ENCODE measurements at regions not wholly inside any gene's neighbourhood (a gene's known extent, or its start where the extent isn't known, plus 50 kb on each side); places are given as distances from the start of the nearest gene placed in this dataset.

DNA sequence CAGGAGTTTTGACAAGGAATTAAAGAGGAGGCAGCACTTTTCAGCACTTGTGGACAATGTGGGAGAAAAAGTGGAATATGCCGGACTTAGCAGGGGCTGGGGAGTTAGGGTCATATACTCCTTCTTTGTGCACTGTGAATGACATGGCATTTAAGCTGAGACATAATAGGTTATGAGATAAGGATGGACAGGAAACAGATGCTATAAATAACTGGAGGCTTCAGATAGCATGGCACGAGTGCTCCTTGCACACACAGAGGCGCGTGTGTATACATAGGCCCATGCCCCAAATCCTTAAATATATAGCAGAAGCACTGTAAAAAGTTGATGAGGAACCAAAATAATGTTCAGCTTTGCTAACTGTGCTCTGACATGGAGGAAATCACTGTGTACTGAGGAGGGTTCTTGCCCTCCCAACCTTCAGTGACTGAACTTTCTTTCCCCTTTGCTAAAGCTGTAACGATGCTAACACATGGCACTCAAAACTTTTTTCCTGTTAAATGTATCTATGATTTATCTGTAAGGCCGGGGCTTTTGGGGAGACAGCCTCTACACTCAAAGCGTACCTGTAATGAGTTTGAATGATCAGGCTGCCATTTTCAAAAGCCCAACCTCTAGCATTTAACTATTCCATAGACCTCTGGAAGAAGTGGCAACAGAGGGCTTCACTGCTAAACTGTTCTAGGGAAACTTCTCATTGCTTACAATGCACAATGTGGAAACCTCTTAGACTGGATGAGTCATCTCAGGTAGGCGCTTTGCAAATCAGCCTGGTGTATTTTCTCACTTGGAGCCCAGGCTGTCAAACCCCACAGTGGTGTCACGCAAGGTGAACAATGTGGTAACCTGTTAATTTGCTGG lies 784.6 kb downstream of the NR2F2 start:
- Histone ChIP-seq H3K4me3 (ENCODE audit: low read depth in 1 of 2, low read length in 2 of 2) (no peak overlapping the region), H3K27me3 (ENCODE audit: low read depth, low read length) (no peaks in the 10 kb centered on the region), H3K27ac (ENCODE audit: low read length) (no peak overlapping the region), H3K4me1 (ENCODE audit: control insufficient read depth in 1 of 2, insufficient read depth in 2 of 2, low read length in 2 of 2) (no peaks in the 10 kb centered on the region), H3K36me3 (ENCODE audit: control insufficient read depth in 1 of 2, insufficient read depth in 2 of 2, low read length in 2 of 2) (no peaks in the 10 kb centered on the region), H3K9me3 (ENCODE audit: control insufficient read depth in 1 of 2, low read length in 2 of 2) (peaks cover 0 to 7% of the 10 kb centered on the region in 2 donors)

GRCh38 chr15:97115761-97116070 lies 785.2 kb downstream of the NR2F2 start:
- H3K4me3 ChIP-seq (ENCODE audit: low read depth in 1 of 2, low read length in 2 of 2), result no peak overlapping the region
- no peaks in the 10 kb centered on the region for H3K36me3 ChIP-seq (ENCODE audit: control insufficient read depth in 1 of 2, insufficient read depth in 2 of 2, low read length in 2 of 2)
- no peak overlapping the region for H3K27ac ChIP-seq (ENCODE audit: low read length)
- H3K27me3 ChIP-seq (ENCODE audit: low read depth, low read length), result no peaks in the 10 kb centered on the region
- no peaks in the 10 kb centered on the region for H3K4me1 ChIP-seq (ENCODE audit: control insufficient read depth in 1 of 2, insufficient read depth in 2 of 2, low read length in 2 of 2)
- H3K9me3 ChIP-seq (ENCODE audit: control insufficient read depth in 1 of 2, low read length in 2 of 2), result peaks cover 0 to 7% of the 10 kb centered on the region in 2 donors

DNA sequence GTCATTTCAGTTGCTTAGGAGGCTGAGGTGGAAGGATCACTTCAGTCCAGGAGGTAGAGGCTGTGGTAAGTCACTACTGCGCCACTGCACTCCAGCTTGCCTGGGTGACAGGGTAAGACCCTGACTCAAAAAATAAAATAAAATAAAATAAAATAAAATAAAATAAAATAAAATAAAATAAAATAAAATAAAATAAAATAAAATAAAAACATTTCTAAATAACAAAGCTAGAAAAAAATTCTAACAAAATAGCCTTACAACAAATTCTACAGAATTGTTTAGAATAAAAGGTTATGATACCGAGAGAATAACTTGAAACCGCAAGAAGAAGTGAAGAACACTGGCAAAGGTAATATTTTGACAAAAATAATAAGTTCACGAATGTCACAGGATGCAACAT lies 794.3 kb downstream of the NR2F2 start:
- Histone ChIP-seq H3K36me3 (ENCODE audit: control insufficient read depth in 1 of 2, insufficient read depth in 2 of 2, low read length in 2 of 2) (no peaks in the 10 kb centered on the region), H3K27me3 (ENCODE audit: low read depth, low read length) (no peaks in the 10 kb centered on the region), H3K4me3 (ENCODE audit: low read depth in 1 of 2, low read length in 2 of 2) (no peak overlapping the region), H3K4me1 (ENCODE audit: control insufficient read depth in 1 of 2, insufficient read depth in 2 of 2, low read length in 2 of 2) (no peaks in the 10 kb centered on the region), H3K9me3 (ENCODE audit: control insufficient read depth in 1 of 2, low read length in 2 of 2) (peaks cover 0 to 13% of the 10 kb centered on the region in 2 donors), H3K27ac (ENCODE audit: low read length) (no peak overlapping the region)

GRCh38 chr15:97126553-97127233 lies 796.2 kb downstream of the NR2F2 start:
- Histone ChIP-seq H3K36me3 (ENCODE audit: control insufficient read depth in 1 of 2, insufficient read depth in 2 of 2, low read length in 2 of 2) (no peaks in the 10 kb centered on the region), H3K27ac (ENCODE audit: low read length) (no peak overlapping the region), H3K27me3 (ENCODE audit: low read depth, low read length) (no peaks in the 10 kb centered on the region), H3K9me3 (ENCODE audit: control insufficient read depth in 1 of 2, low read length in 2 of 2) (peaks cover 0 to 12% of the 10 kb centered on the region in 2 donors), H3K4me3 (ENCODE audit: low read depth in 1 of 2, low read length in 2 of 2) (no peak overlapping the region), H3K4me1 (ENCODE audit: control insufficient read depth in 1 of 2, insufficient read depth in 2 of 2, low read length in 2 of 2) (no peaks in the 10 kb centered on the region)

DNA sequence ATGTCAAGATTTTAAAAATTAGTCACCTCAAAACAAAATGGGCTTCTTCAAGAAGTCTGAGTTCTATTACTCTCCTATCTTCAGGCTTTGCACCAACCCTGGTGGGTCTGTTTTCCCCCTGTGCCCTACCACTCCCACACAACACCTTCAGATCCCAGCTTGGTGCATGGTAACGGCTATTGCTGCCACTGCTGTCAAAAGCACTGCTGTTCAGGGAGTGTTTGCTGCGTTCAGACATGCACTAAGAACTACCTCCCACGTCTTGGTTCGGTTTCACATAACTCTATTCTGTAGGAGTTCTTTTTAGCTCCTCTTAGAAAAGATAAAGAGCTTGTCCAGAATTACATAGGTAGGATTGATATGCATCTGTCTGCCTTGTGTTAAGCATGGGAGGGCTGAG lies 799.2 kb downstream of the NR2F2 start:
- Histone ChIP-seq H3K27me3 (ENCODE audit: low read depth, low read length) (no peaks in the 10 kb centered on the region), H3K36me3 (ENCODE audit: control insufficient read depth in 1 of 2, insufficient read depth in 2 of 2, low read length in 2 of 2) (no peaks in the 10 kb centered on the region), H3K4me1 (ENCODE audit: control insufficient read depth in 1 of 2, insufficient read depth in 2 of 2, low read length in 2 of 2) (no peaks in the 10 kb centered on the region), H3K4me3 (ENCODE audit: low read depth in 1 of 2, low read length in 2 of 2) (no peak overlapping the region), H3K27ac (ENCODE audit: low read length) (no peak overlapping the region), H3K9me3 (ENCODE audit: control insufficient read depth in 1 of 2, low read length in 2 of 2) (peaks cover 0 to 16% of the 10 kb centered on the region in 2 donors)

- no peaks in the 10 kb centered on the region for H3K4me1 ChIP-seq (ENCODE audit: control insufficient read depth in 1 of 2, insufficient read depth in 2 of 2, low read length in 2 of 2)
- H3K9me3 ChIP-seq (ENCODE audit: control insufficient read depth in 1 of 2, low read length in 2 of 2), result no peaks in the 10 kb centered on the region
- H3K4me3 ChIP-seq (ENCODE audit: low read depth in 1 of 2, low read length in 2 of 2), result no peak overlapping the region
- no peaks in the 10 kb centered on the region for H3K27me3 ChIP-seq (ENCODE audit: low read depth, low read length)
- H3K36me3 ChIP-seq (ENCODE audit: control insufficient read depth in 1 of 2, insufficient read depth in 2 of 2, low read length in 2 of 2), result no peaks in the 10 kb centered on the region
- H3K27ac ChIP-seq (ENCODE audit: low read length), result no peak overlapping the region
Observed at GRCh38 chr15:97140216-97140615, 809.7 kb downstream of the NR2F2 start.

DNA sequence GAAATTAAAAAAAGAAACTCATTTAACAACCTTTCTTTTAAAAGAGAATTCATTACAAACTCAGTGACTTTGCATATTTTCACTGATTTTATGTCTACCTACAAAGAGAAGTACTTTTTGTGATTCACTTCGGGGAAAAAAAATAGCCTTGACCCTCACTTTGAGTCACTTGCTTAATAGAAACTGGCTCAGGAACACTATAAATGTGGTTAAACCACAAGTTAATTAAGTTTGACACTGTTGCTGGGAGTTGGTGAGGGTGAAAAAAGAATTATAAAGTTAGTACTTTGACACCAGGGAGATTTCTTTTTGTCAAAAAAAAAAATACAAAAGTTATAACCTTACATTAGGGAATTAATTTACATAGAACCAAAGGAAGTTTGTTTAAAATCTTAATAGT lies 810.9 kb downstream of the NR2F2 start:
- H3K36me3 ChIP-seq (ENCODE audit: control insufficient read depth in 1 of 2, insufficient read depth in 2 of 2, low read length in 2 of 2), result no peaks in the 10 kb centered on the region
- H3K9me3 ChIP-seq (ENCODE audit: control insufficient read depth in 1 of 2, low read length in 2 of 2), result peaks cover 0 to 3% of the 10 kb centered on the region in 2 donors
- H3K27ac ChIP-seq (ENCODE audit: low read length), result no peak overlapping the region
- no peak overlapping the region for H3K4me3 ChIP-seq (ENCODE audit: low read depth in 1 of 2, low read length in 2 of 2)
- no peaks in the 10 kb centered on the region for H3K27me3 ChIP-seq (ENCODE audit: low read depth, low read length)
- H3K4me1 ChIP-seq (ENCODE audit: control insufficient read depth in 1 of 2, insufficient read depth in 2 of 2, low read length in 2 of 2), result no peaks in the 10 kb centered on the region

GRCh38 chr15:97141871-97142270 lies 811.4 kb downstream of the NR2F2 start:
- Histone ChIP-seq H3K4me3 (ENCODE audit: low read depth in 1 of 2, low read length in 2 of 2) (no peak overlapping the region), H3K27ac (ENCODE audit: low read length) (no peak overlapping the region), H3K36me3 (ENCODE audit: control insufficient read depth in 1 of 2, insufficient read depth in 2 of 2, low read length in 2 of 2) (no peaks in the 10 kb centered on the region), H3K27me3 (ENCODE audit: low read depth, low read length) (no peaks in the 10 kb centered on the region), H3K4me1 (ENCODE audit: control insufficient read depth in 1 of 2, insufficient read depth in 2 of 2, low read length in 2 of 2) (no peaks in the 10 kb centered on the region), H3K9me3 (ENCODE audit: control insufficient read depth in 1 of 2, low read length in 2 of 2) (peaks cover 0 to 3% of the 10 kb centered on the region in 2 donors)

DNA sequence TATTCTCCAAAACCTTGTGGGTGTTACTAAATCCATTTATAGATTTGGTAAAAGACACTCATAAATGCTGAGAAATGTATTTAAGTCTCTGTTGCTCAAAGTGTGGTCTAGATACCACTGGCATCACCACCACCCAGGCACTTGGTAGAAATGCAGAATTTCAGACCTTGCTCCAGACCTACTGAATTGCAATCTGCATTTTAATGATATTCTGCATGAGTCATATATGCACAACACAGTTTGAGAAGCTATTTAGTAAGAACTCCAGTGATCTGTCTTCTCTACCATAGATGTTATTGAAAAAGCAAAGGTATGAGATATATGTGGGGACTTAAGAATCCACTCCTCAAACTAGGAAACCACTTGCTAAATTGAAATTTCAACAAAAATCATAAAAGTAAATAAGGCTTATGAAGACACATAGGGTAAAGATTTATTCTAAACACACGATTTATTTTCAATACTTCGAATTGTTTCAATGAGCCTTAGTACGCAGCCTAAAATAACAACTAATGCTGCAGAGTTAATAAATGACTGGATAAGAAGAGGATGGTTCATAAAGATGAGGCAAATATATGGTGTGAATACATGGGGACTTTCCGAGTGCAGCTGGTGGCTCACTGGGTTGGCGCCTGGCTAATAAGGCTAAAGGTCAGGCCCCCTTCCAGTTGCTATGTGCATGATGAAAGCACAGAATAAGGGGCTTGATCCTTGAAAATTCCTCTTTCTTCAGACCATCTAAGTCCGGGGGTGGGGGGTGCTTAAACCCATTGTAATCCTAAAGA lies 813.3 kb downstream of the NR2F2 start:
- Histone ChIP-seq H3K36me3 (ENCODE audit: control insufficient read depth in 1 of 2, insufficient read depth in 2 of 2, low read length in 2 of 2) (no peaks in the 10 kb centered on the region), H3K9me3 (ENCODE audit: control insufficient read depth in 1 of 2, low read length in 2 of 2) (peaks cover 0 to 3% of the 10 kb centered on the region in 2 donors), H3K4me1 (ENCODE audit: control insufficient read depth in 1 of 2, insufficient read depth in 2 of 2, low read length in 2 of 2) (no peaks in the 10 kb centered on the region), H3K4me3 (ENCODE audit: low read depth in 1 of 2, low read length in 2 of 2) (no peak overlapping the region), H3K27me3 (ENCODE audit: low read depth, low read length) (no peaks in the 10 kb centered on the region), H3K27ac (ENCODE audit: low read length) (no peak overlapping the region)

GRCh38 chr15:97144377-97144711 lies 813.8 kb downstream of the NR2F2 start:
- Histone ChIP-seq H3K27ac (ENCODE audit: low read length) (no peak overlapping the region), H3K36me3 (ENCODE audit: control insufficient read depth in 1 of 2, insufficient read depth in 2 of 2, low read length in 2 of 2) (no peaks in the 10 kb centered on the region), H3K27me3 (ENCODE audit: low read depth, low read length) (no peaks in the 10 kb centered on the region), H3K9me3 (ENCODE audit: control insufficient read depth in 1 of 2, low read length in 2 of 2) (peaks cover 0 to 3% of the 10 kb centered on the region in 2 donors), H3K4me1 (ENCODE audit: control insufficient read depth in 1 of 2, insufficient read depth in 2 of 2, low read length in 2 of 2) (no peaks in the 10 kb centered on the region), H3K4me3 (ENCODE audit: low read depth in 1 of 2, low read length in 2 of 2) (no peak overlapping the region)
